Stomach (tissue), 8 donors: ENCODE measurements at regions not wholly inside any gene's neighbourhood (a gene's known extent, or its start where the extent isn't known, plus 50 kb on each side); places are given as distances from the start of the nearest gene placed in this dataset.
A peak's percentile ranks its signal among the peaks of the same experiment; 100 is the strongest.

ENCODE experiments used
- DNase-seq, 2 donors: peaks; one replicate each; pipeline versions ENCODE4 v3.0.0 to v3.0.0-alpha.2; 2013 to 2019
- H3K27ac ChIP-seq, 5 donors: fragments of 200-600 bp in 4 of 5; sonication (generic) in 4 of 5; one replicate each; pipeline ENCODE4 v1.5.1; 2013 to 2019; ENCODE audit warnings: mild to moderate bottlenecking in 1 of 5, moderate library complexity in 1 of 5
- H3K27me3 ChIP-seq, 3 donors: fragments of 200-600 bp; sonication (generic); one replicate each; pipeline ENCODE4 v1.5.1; 2017 to 2019; ENCODE audit warnings: mixed run types in 1 of 3
- H3K36me3 ChIP-seq, 4 donors: fragments of 200-600 bp; sonication (generic); 1 replicate in 3 of 4; 2 replicates in 1 of 4; pipeline ENCODE4 v1.5.1; 2016 to 2019
- H3K4me1 ChIP-seq, 4 donors: fragments of 200-600 bp; sonication (generic); one replicate each; pipeline ENCODE4 v1.5.1; 2016 to 2019
- H3K4me3 ChIP-seq, 4 donors: fragments of 200-600 bp; sonication (generic) in 3 of 4; one replicate each; pipeline ENCODE4 v1.5.1; 2016 to 2019; ENCODE audit warnings: mild to moderate bottlenecking in 1 of 4
- H3K9me3 ChIP-seq, 4 donors: fragments of 200-600 bp; sonication (generic); one replicate each; pipeline ENCODE4 v1.5.1; 2016 to 2019
- CTCF ChIP-seq, 7 experiments: fragments of 450-650 bp in 4 of 7; fragments of 200-600 bp in 3 of 7; sonication (generic) in 3 of 7; IDR thresholded peaks; one replicate each; pipeline ENCODE4 v1.5.1; 2016 to 2019; ENCODE audit warnings: antibody characterized with exemption in 7 of 7, control low read depth in 2 of 7, mild to moderate bottlenecking in 1 of 7
- EP300 ChIP-seq: sonication (generic); formaldehyde crosslinking; IDR thresholded peaks from one replicate; pipeline ENCODE4 v1.6.1; 2017; ENCODE audit warnings: antibody characterized with exemption
- POLR2A ChIP-seq, 4 donors: fragments of 450-650 bp; IDR thresholded peaks; one replicate each; pipeline ENCODE4 v1.6.1; 2016; ENCODE audit warnings: antibody characterized with exemption in 4 of 4, control low read depth in 2 of 4, mild to moderate bottlenecking in 1 of 4, moderate library complexity in 1 of 4
- POLR2AphosphoS5 ChIP-seq, 3 donors: sonication (generic); formaldehyde crosslinking; IDR thresholded peaks; one replicate each; pipeline ENCODE4 v1.6.1; 2016; ENCODE audit warnings: antibody characterized with exemption in 3 of 3
- WGBS, 5 donors: extraction: QIAGEN DNeasy Blood & Tissue Kit in 3 of 5; methylation state at CpG; one replicate each; pipeline versions ENCODE4 v1.1.5 to v1.1.7; 2013 to 2018; 5-methylcytosine and 5-hydroxymethylcytosine counted together
- intact Hi-C: fragments of 100-400 bp; cut with DNase I; formaldehyde crosslinking; loops from one replicate; pipeline ENCODE4 v1.15.1; 2023; ENCODE audit warnings: low total_unique reads
- donor health status: healthy with polysubstance abuse.
- donor health status: Bipolar disorder and iron deficiency.
- donor health status: healthy.

- Histone ChIP-seq H3K4me3 (no peak overlapping the region), H3K27me3 (no peaks in the 10 kb centered on the region), H3K36me3 (no peaks in the 10 kb centered on the region), H3K4me1 (no peaks in the 10 kb centered on the region), H3K27ac (no peak overlapping the region), H3K9me3 (no peaks in the 10 kb centered on the region)
- WGBS, 5 donors, result 83 to 93% (median 89%) methylated on average over 2 of the region's 2 CpGs
- TF ChIP-seq POLR2AphosphoS5 (IDR thresholded peaks at IDR 0.05) (no peak), CTCF (IDR thresholded peaks at IDR 0.05) (no peak), EP300 (no peak), POLR2A (IDR thresholded peaks at IDR 0.05) (no peak)
- intact Hi-C loops, result no loop called here
- DNase-seq, result no peak
These were observed 163.0 kb upstream of the LYPLAL1 start for GRCh38 chr1:219010720-219011119.

- no peak for DNase-seq
- H3K9me3 ChIP-seq, result no peaks in the 10 kb centered on the region
- H3K27me3 ChIP-seq, result no peaks in the 10 kb centered on the region
- no peak overlapping the region for H3K4me3 ChIP-seq
- H3K36me3 ChIP-seq, result no peaks in the 10 kb centered on the region
- no peak for TF ChIP-seq POLR2AphosphoS5 (IDR thresholded peaks at IDR 0.05)
- TF ChIP-seq EP300, result no peak
- TF ChIP-seq CTCF (IDR thresholded peaks at IDR 0.05), result no peak
- no peak for TF ChIP-seq POLR2A (IDR thresholded peaks at IDR 0.05)
- H3K4me1 ChIP-seq, result no peaks in the 10 kb centered on the region
- WGBS, 5 donors, result 83 to 95% (median 87%) methylated on average over 2 of the region's 2 CpGs
- intact Hi-C loops, result no loop called here
- no peak overlapping the region for H3K27ac ChIP-seq
These were observed 153.3 kb upstream of the LYPLAL1 start for GRCh38 chr1:219020386-219020785.

GRCh38 chr1:219020846-219021245, 152.8 kb upstream of the LYPLAL1 start:
- no peaks in the 10 kb centered on the region for H3K36me3 ChIP-seq
- DNase-seq, result no peak
- no peaks in the 10 kb centered on the region for H3K27me3 ChIP-seq
- no peak overlapping the region for H3K27ac ChIP-seq
- no peaks in the 10 kb centered on the region for H3K4me1 ChIP-seq
- no peaks in the 10 kb centered on the region for H3K9me3 ChIP-seq
- H3K4me3 ChIP-seq, result no peak overlapping the region
- intact Hi-C loops, result no loop called here
- TF ChIP-seq CTCF (IDR thresholded peaks at IDR 0.05) (no peak), EP300 (no peak), POLR2AphosphoS5 (IDR thresholded peaks at IDR 0.05) (no peak), POLR2A (IDR thresholded peaks at IDR 0.05) (no peak)

GRCh38 chr1:219027146-219027673, 146.5 kb upstream of the LYPLAL1 start:
- H3K9me3 ChIP-seq, result no peaks in the 10 kb centered on the region
- DNase-seq, result peak in 1 of 2 donors; percentile 7
- H3K27ac ChIP-seq, result no peak overlapping the region
- TF ChIP-seq POLR2A (IDR thresholded peaks at IDR 0.05), result no peak
- no peak for TF ChIP-seq CTCF (IDR thresholded peaks at IDR 0.05)
- no peak for TF ChIP-seq EP300
- no peak for TF ChIP-seq POLR2AphosphoS5 (IDR thresholded peaks at IDR 0.05)
- 79 to 92% (median 84%) methylated on average over 4 of the region's 4 CpGs for WGBS, 5 donors
- H3K36me3 ChIP-seq, result no peaks in the 10 kb centered on the region
- no peaks in the 10 kb centered on the region for H3K4me1 ChIP-seq
- H3K27me3 ChIP-seq, result no peaks in the 10 kb centered on the region
- intact Hi-C loops, result no loop called here
- H3K4me3 ChIP-seq, result no peak overlapping the region
